Caco-2 (cell line): ENCODE measurements at regions not wholly inside any gene's neighbourhood (a gene's known extent, or its start where the extent isn't known, plus 50 kb on each side); places are given as distances from the start of the nearest gene placed in this dataset.
A peak's percentile ranks its signal among the peaks of the same experiment; 100 is the strongest.

Experiments
- BruUV-seq: library from RNA; stranded (reverse); fragments of 400-500 nt; replicated peaks from 2 replicates; lab custom pipeline; 2021; lab: Mats Ljungman, UMichigan
- CTCF ChIA-PET: fragments of 300-600 bp; sonication (Branson Sonifier 250); formaldehyde crosslinking; loops from one replicate; lab custom pipeline; 2022; ENCODE audit warnings: antibody characterized with exemption; lab: Charles Lee
- POLR2A ChIA-PET: fragments of 300-600 bp; sonication (Branson Sonifier 250); formaldehyde crosslinking; loops from one replicate; lab custom pipeline; 2022; ENCODE audit warnings: antibody characterized with exemption; lab: Charles Lee
- DNase-seq, 2 experiments: peaks; one replicate each; pipeline versions ENCODE4 v3.0.0 to v3.0.0-alpha.2; 2020 to 2022
- H3K27me3 ChIP-seq: replicated peaks from 2 replicates; pipeline ENCODE4 v1.6.0; 2011; ENCODE audit warnings: low read length; ENCODE audit not compliant: control insufficient read depth, insufficient read depth
- H3K36me3 ChIP-seq: 2 replicates; pipeline ENCODE4 v1.5.1; 2011; ENCODE audit warnings: low read length; ENCODE audit not compliant: control insufficient read depth, insufficient read depth
- H3K4me1 ChIP-seq: fragments of 250-450 bp; sonication (Bioruptor Pico); 2 replicates; pipeline ENCODE4 v1.5.1; 2020; ENCODE audit warnings: mild to moderate bottlenecking
- H3K4me3 ChIP-seq: 2 replicates; pipeline ENCODE4 v1.5.1; 2011; ENCODE audit warnings: low read depth, mild to moderate bottlenecking, control low read depth, low read length
- H3K9me3 ChIP-seq: fragments of 250-450 bp; sonication (Bioruptor Pico); 2 replicates; pipeline ENCODE4 v1.5.1; 2020; ENCODE audit warnings: mild to moderate bottlenecking, moderate library complexity
- H3K27ac Mint-ChIP-seq: one replicate; pipeline ENCODE4 v1.8.0; 2022; ENCODE audit warnings: mixed read lengths; ENCODE audit not compliant: unreplicated experiment
- H3K27me3 Mint-ChIP-seq: one replicate; pipeline ENCODE4 v1.8.0; 2022; ENCODE audit warnings: mixed read lengths; ENCODE audit not compliant: insufficient read depth, unreplicated experiment
- H3K36me3 Mint-ChIP-seq: one replicate; pipeline ENCODE4 v1.8.0; 2022; ENCODE audit warnings: mild to moderate bottlenecking, mixed read lengths; ENCODE audit not compliant: insufficient read depth, unreplicated experiment
- H3K4me1 Mint-ChIP-seq: one replicate; pipeline ENCODE4 v1.8.0; 2022; ENCODE audit warnings: low read depth, mixed read lengths; ENCODE audit not compliant: unreplicated experiment
- H3K4me3 Mint-ChIP-seq: one replicate; pipeline ENCODE4 v1.8.0; 2022; ENCODE audit warnings: mild to moderate bottlenecking, moderate library complexity, mixed read lengths; ENCODE audit not compliant: unreplicated experiment
- H3K9me3 Mint-ChIP-seq: one replicate; pipeline ENCODE4 v1.8.0; 2022; ENCODE audit warnings: mixed read lengths; ENCODE audit not compliant: unreplicated experiment
- CTCF ChIP-seq, 2 experiments: fragments of 200-600 bp in 1 of 2; IDR thresholded peaks; 1 replicate in 1 of 2; 2 replicates in 1 of 2; pipeline versions ENCODE4 v1.5.1 to v1.8.0; 2011 to 2022; ENCODE audit warnings: antibody characterized with exemption in 1 of 2, control low read depth in 1 of 2, inconsistent platforms in 1 of 2, low read depth in 1 of 2, low read length in 1 of 2, mild to moderate bottlenecking in 1 of 2, moderate library complexity in 1 of 2; ENCODE audit not compliant: insufficient read depth in 1 of 2, severe bottlenecking in 1 of 2, unreplicated experiment in 1 of 2
- intact Hi-C: fragments of 100-400 bp; cut with micrococcal nuclease; formaldehyde crosslinking; loops from one replicate; pipeline ENCODE4 v1.10.0; 2022; ENCODE audit not compliant: unreplicated experiment

DNA sequence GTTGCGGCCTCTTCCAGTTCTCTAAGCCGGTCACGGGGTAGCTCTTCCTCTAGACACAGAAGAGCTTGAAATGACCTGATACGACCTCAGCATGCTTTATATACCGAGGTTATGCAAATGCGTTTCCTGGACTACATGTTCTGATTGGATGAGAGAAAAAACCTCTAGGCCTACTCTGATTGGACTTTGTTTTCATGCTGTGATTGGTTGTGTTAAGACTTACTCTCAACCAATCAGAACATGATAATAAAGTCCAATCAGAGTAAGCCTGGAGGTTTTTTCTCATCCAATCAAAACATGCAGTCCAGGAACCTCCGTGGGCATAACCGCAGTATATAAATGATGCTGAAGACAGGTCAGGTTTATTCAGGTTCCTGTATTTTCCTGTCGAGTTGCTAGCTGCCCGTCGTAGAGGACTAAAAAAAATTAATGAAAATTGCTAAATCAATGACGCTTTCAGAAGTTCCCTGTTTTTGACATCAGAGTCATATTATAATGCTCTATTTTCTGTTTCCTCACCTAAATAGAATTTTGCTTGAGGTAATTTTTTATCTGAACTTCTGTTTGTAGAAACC, 177.4 kb downstream of the POTEB3 start:
- peaks cover 9% of the 10 kb centered on the region for H3K9me3 Mint-ChIP-seq
- no peak overlapping the region for H3K27ac Mint-ChIP-seq
- H3K9me3 ChIP-seq: peaks cover 2% of the 10 kb centered on the region; the same call in 1 of the 2 replicates
- H3K36me3 Mint-ChIP-seq: no peaks in the 10 kb centered on the region
- no peak overlapping the region for H3K4me3 Mint-ChIP-seq
- ChIA-PET POLR2A (no interaction called here), CTCF (no interaction called here)
- BruUV-seq: no TSS peak
- H3K27me3 Mint-ChIP-seq: peaks cover 12% of the 10 kb centered on the region
- H3K4me3 ChIP-seq: no peak overlapping the region
- no peaks in the 10 kb centered on the region for H3K27me3 ChIP-seq
- no peak for DNase-seq
- intact Hi-C loops: no loop called here
- H3K4me1 ChIP-seq: no peaks in the 10 kb centered on the region
- no peaks in the 10 kb centered on the region for H3K36me3 ChIP-seq
- H3K4me1 Mint-ChIP-seq: no peaks in the 10 kb centered on the region
- no peak for TF ChIP-seq CTCF (IDR thresholded peaks at IDR 0.05; ENCODE audit: insufficient read depth in 1 of 2, low read depth in 1 of 2, low read length in 1 of 2, severe bottlenecking in 1 of 2, unreplicated experiment in 1 of 2)

DNA sequence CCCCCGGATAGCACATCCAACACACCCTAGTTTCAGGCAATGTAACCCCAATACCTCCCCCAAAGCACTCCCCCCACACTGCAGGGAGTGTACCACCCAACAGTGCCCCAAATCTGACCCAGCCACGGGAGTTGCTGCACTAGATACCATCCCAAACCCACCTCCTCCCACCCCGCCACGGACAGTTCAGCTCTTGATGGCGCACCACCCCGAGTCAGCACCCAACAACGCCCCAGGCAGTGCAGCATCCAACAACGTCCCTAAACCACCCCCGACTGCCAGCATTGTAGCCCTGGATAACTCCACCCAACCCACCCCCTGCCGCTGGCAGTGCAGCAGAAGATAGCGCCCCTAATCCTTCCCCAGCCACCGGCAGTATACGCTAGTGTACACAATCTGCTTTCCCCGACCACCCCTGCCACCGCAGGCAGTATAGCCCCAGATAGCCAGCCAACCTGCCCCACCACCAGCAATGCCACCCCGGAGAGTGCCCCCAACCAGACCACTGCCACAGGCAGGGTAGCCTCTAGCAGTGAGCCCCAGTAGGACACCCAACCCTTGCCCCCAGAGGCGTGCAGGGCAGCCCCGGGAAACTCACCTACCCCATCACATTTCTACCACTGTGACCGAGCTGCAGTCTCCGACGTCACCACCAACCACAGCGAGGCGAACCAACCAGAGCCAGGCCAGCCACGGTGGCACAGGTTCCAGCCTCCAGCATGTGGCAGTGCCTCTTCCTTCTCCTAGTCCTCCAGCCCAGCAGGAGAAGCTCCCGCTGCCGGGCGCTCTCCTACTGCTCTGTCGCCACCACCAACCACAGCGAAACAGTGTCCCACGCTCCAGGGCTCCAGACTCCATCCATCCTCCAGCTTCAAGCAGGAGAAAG, 178.1 kb downstream of the POTEB3 start:
- ChIA-PET CTCF (no interaction called here), POLR2A (no interaction called here)
- no peak overlapping the region for H3K4me3 ChIP-seq
- H3K27me3 Mint-ChIP-seq: peaks cover 12% of the 10 kb centered on the region
- H3K4me1 ChIP-seq: no peaks in the 10 kb centered on the region
- no peak overlapping the region for H3K4me3 Mint-ChIP-seq
- peaks cover 2% of the 10 kb centered on the region; the same call in 1 of the 2 replicates for H3K9me3 ChIP-seq
- DNase-seq: peak in 1 of 2 experiments; percentile 59
- no peaks in the 10 kb centered on the region for H3K36me3 ChIP-seq
- H3K36me3 Mint-ChIP-seq: no peaks in the 10 kb centered on the region
- no peak for TF ChIP-seq CTCF (IDR thresholded peaks at IDR 0.05; ENCODE audit: insufficient read depth in 1 of 2, low read depth in 1 of 2, low read length in 1 of 2, severe bottlenecking in 1 of 2, unreplicated experiment in 1 of 2)
- H3K9me3 Mint-ChIP-seq: peaks cover 9% of the 10 kb centered on the region
- no peak overlapping the region for H3K27ac Mint-ChIP-seq
- no peaks in the 10 kb centered on the region for H3K27me3 ChIP-seq
- intact Hi-C loops: no loop called here
- no TSS peak for BruUV-seq
- H3K4me1 Mint-ChIP-seq: no peaks in the 10 kb centered on the region

DNA sequence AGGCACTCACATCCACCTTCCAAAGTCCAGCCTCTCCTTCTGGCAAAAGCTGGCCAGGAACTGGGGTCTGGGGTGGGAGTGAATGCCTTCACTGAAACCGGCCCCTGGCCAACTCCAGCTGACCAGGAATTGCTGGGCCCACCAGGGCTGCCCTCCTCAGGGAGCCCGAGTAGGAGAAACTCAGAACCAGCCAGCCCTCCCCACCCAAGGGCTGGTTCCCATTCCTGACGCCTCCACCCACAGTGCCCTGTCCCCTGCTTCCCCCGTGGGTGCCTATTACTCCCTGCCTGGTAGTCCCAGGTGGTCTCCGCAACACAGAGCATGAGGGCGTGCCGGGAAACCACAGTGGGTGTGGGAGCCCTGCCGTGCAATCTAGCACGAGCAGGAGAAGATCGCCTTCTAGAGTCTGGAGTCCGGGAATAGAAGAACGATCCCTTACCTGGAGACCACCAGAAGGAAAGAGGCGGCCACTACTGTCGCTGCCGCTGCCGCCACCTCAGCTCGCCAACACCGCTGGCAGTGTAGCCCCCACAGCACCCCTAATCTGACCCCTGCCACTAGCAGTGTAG, 178.8 kb downstream of the POTEB3 start:
- peaks cover 9% of the 10 kb centered on the region for H3K9me3 Mint-ChIP-seq
- Histone ChIP-seq H3K27me3 (no peaks in the 10 kb centered on the region), H3K4me1 (no peaks in the 10 kb centered on the region), H3K4me3 (no peak overlapping the region), H3K9me3 (peaks cover 2% of the 10 kb centered on the region; the same call in 1 of the 2 replicates), H3K36me3 (no peaks in the 10 kb centered on the region)
- POLR2A ChIA-PET: no interaction called here
- peaks cover 12% of the 10 kb centered on the region for H3K27me3 Mint-ChIP-seq
- intact Hi-C loops: no loop called here
- H3K36me3 Mint-ChIP-seq: no peaks in the 10 kb centered on the region
- no peak overlapping the region for H3K27ac Mint-ChIP-seq
- no peak overlapping the region for H3K4me3 Mint-ChIP-seq
- no peak for TF ChIP-seq CTCF (IDR thresholded peaks at IDR 0.05; ENCODE audit: insufficient read depth in 1 of 2, low read depth in 1 of 2, low read length in 1 of 2, severe bottlenecking in 1 of 2, unreplicated experiment in 1 of 2)
- BruUV-seq: no TSS peak
- no peak for DNase-seq
- CTCF ChIA-PET: no interaction called here
- H3K4me1 Mint-ChIP-seq: no peaks in the 10 kb centered on the region
